ENCODE measurements at regions not wholly inside any gene's neighbourhood (a gene's known extent, or its start where the extent isn't known, plus 50 kb on each side); places are given as distances from the start of the nearest gene placed in this dataset.
"Not testable (repeated sequence)": the region's sequence is repeated elsewhere in the genome, so short reads cannot be mapped to it uniquely, and the experiment has no call there.

- H3K27ac ChIP-seq: no peak overlapping the region
- TF ChIP-seq CTCF (IDR thresholded peaks at IDR 0.05): peak; percentile 94
- TF ChIP-seq ZFX (IDR thresholded peaks at IDR 0.05; ENCODE audit: borderline replicate concordance): no peak
Measured at GRCh38 chr1:147389532-147390184, 147.2 kb downstream of the CHD1L start.

GRCh38 chr1:147390185-147390542 is 147.7 kb downstream of the CHD1L start:
- H3K27ac ChIP-seq: no peak overlapping the region
- TF ChIP-seq CTCF (IDR thresholded peaks at IDR 0.05) (peak; percentile 35), ZFX (IDR thresholded peaks at IDR 0.05; ENCODE audit: borderline replicate concordance) (no peak)

GRCh38 chr1:147391114-147391513 is 148.6 kb downstream of the CHD1L start:
- no peak overlapping the region for H3K27ac ChIP-seq
- no peak for TF ChIP-seq ZFX (IDR thresholded peaks at IDR 0.05; ENCODE audit: borderline replicate concordance)
- no peak for TF ChIP-seq CTCF (IDR thresholded peaks at IDR 0.05)

- H3K27ac ChIP-seq: not testable (repeated sequence)
Measured at GRCh38 chr1:147402326-147403045, 138.8 kb upstream of the BCL9 start.

- not testable (repeated sequence) for H3K27ac ChIP-seq
Measured at GRCh38 chr1:147404344-147404743, 137.0 kb upstream of the BCL9 start.

GRCh38 chr1:147409886-147410285 is 131.4 kb upstream of the BCL9 start:
- H3K27ac ChIP-seq: no peak overlapping the region
- no peak for TF ChIP-seq ZFX (IDR thresholded peaks at IDR 0.05; ENCODE audit: borderline replicate concordance)
- no peak for TF ChIP-seq CTCF (IDR thresholded peaks at IDR 0.05)

- H3K27ac ChIP-seq: no peak overlapping the region
Measured at GRCh38 chr1:147413110-147413605, 128.1 kb upstream of the BCL9 start.

More at GRCh38 chr1:147413110-147413605, 128.1 kb upstream of the BCL9 start:
- TF ChIP-seq ZFX (IDR thresholded peaks at IDR 0.05; ENCODE audit: borderline replicate concordance) (no peak), CTCF (IDR thresholded peaks at IDR 0.05) (no peak)
